PC-9 (cell line): ENCODE measurements at regions not wholly inside any gene's neighbourhood (a gene's known extent, or its start where the extent isn't known, plus 50 kb on each side); places are given as distances from the start of the nearest gene placed in this dataset.

Source experiments
- EZH2 ChIP-seq: fragments of 200-600 bp; sonication (generic); IDR thresholded peaks from 2 replicates; pipeline ENCODE4 v1.8.0; 2017; ENCODE audit warnings: antibody characterized with exemption, low read depth
- TF ChIP-seq, protein P1 (sequence below): fragments of 200-600 bp; sonication (generic); conservative IDR thresholded peaks from 2 replicates; pipeline ENCODE4 v1.6.1; 2017; ENCODE audit warnings: mixed run types, antibody characterized with exemption, mild to moderate bottlenecking, moderate library complexity

DNA sequence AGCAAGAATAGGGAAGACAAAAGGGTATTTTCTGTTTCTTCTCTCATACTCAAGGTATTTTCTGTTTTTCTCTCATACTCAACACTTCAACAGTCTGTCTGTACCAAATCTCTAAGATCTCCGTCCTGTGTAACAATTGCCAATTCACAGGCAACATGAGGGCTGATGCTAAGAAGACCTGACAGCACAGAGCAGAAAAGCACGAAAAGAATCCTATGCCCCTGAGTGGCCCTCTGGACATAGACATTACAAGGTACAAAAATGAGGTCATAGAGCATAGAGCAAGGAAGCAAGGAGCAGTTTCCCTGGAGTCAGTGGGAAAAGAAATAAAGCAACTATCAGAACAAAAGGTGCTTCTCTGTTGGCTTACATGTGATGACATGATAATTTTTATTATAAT lies 1612.6 kb upstream of the CELF4 start:
- TF ChIP-seq, protein P1, sequence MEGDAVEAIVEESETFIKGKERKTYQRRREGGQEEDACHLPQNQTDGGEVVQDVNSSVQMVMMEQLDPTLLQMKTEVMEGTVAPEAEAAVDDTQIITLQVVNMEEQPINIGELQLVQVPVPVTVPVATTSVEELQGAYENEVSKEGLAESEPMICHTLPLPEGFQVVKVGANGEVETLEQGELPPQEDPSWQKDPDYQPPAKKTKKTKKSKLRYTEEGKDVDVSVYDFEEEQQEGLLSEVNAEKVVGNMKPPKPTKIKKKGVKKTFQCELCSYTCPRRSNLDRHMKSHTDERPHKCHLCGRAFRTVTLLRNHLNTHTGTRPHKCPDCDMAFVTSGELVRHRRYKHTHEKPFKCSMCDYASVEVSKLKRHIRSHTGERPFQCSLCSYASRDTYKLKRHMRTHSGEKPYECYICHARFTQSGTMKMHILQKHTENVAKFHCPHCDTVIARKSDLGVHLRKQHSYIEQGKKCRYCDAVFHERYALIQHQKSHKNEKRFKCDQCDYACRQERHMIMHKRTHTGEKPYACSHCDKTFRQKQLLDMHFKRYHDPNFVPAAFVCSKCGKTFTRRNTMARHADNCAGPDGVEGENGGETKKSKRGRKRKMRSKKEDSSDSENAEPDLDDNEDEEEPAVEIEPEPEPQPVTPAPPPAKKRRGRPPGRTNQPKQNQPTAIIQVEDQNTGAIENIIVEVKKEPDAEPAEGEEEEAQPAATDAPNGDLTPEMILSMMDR = no peak
- no peak for TF ChIP-seq EZH2
